ENCODE measurements at regions not wholly inside any gene's neighbourhood (a gene's known extent, or its start where the extent isn't known, plus 50 kb on each side); places are given as distances from the start of the nearest gene placed in this dataset.
A peak's percentile ranks its signal among the peaks of the same experiment; 100 is the strongest.
"Not testable (repeated sequence)": the region's sequence is repeated elsewhere in the genome, so short reads cannot be mapped to it uniquely, and the experiment has no call there.

- 94% methylated on average over 4 of the region's 4 CpGs; no CpG with 5 or more reads in 1 of the 2 experiments for WGBS, 2 experiments (ENCODE audit: extremely low coverage in 1 of 2, insufficient coverage in 1 of 2, insufficient read length in 1 of 2, insufficient replicate concordance in 2 of 2, low coverage in 1 of 2, low lambda C conversion rate in 2 of 2, missing lambda C conversion rate in 1 of 2)
Measured at GRCh38 chr14:22344209-22344608, 244.8 kb downstream of the DAD1 start.

More at GRCh38 chr14:22344209-22344608, 244.8 kb downstream of the DAD1 start:
- CTCF ChIA-PET (ENCODE audit: partially characterized antibody); H3K23me2 ChIP-seq (ENCODE audit: low read depth, low read length); H2BK15ac ChIP-seq (ENCODE audit: low read length); H3K23ac ChIP-seq (ENCODE audit: insufficient read length); H3K36me3 ChIP-seq (ENCODE audit: control insufficient read depth in 2 of 4, insufficient read depth in 4 of 4, low read length in 3 of 4); FAIRE-seq; H3K14ac ChIP-seq (ENCODE audit: insufficient read length); H3K27ac ChIP-seq (ENCODE audit: low read depth, low read length); H2BK120ac ChIP-seq (replicated peaks; ENCODE audit: low read depth, low read length); H3K56ac ChIP-seq (replicated peaks; ENCODE audit: insufficient read length, low read depth, low read length); H4K5ac ChIP-seq (ENCODE audit: insufficient read length, low read depth, low read length); H4K91ac ChIP-seq (replicated peaks; ENCODE audit: insufficient read length, low read length); H2BK20ac ChIP-seq (ENCODE audit: low read length); H3K79me2 ChIP-seq (ENCODE audit: control insufficient read depth in 1 of 2, insufficient read depth in 2 of 2, low read length in 2 of 2); H3K79me1 ChIP-seq (ENCODE audit: low read depth, low read length); H4K20me1 ChIP-seq (replicated peaks in 1 of 2; ENCODE audit: control insufficient read depth in 1 of 2, insufficient read depth in 2 of 2, low read length in 2 of 2); DNase-seq (ENCODE audit: low read depth in 1 of 2, low spot score in 2 of 2); POLR2A ChIA-PET (ENCODE audit: partially characterized antibody); H2BK5ac ChIP-seq (ENCODE audit: low read depth, low read length); H3K4me2 ChIP-seq (ENCODE audit: insufficient read depth in 1 of 2, low read depth in 2 of 2, low read length in 2 of 2); H2BK12ac ChIP-seq (ENCODE audit: low read depth, low read length); H3K4me1 ChIP-seq (replicated peaks in 1 of 4; ENCODE audit: control insufficient read depth in 3 of 4, insufficient read depth in 4 of 4, low read length in 3 of 4); H3K18ac ChIP-seq (ENCODE audit: extremely low read depth, low read length); H3K9ac ChIP-seq (replicated peaks in 1 of 4; ENCODE audit: extremely low read depth in 1 of 4, low read depth in 3 of 4, low read length in 3 of 4); H4K8ac ChIP-seq (ENCODE audit: extremely low read depth, insufficient read depth, low read length); H3K4me3 ChIP-seq (ENCODE audit: extremely low read depth in 1 of 4, insufficient read depth in 2 of 4, low read depth in 3 of 4, low read length in 4 of 4); H2AK5ac ChIP-seq (ENCODE audit: low read depth, low read length); H3K27me3 ChIP-seq (replicated peaks in 1 of 4; ENCODE audit: control insufficient read depth in 3 of 4, extremely low read depth in 1 of 4, insufficient read depth in 3 of 4, low read length in 3 of 4); H3K4ac ChIP-seq (replicated peaks; ENCODE audit: insufficient read length, low read depth, low read length); H2AFZ ChIP-seq (ENCODE audit: low read length): not testable (repeated sequence)
- TF ChIP-seq CEBPB (IDR thresholded peaks at IDR 0.05; ENCODE audit: low read depth, low read length) (0 out of 2 replicates have a peak, but pooled peaks have one; percentile 8), EP300 (IDR thresholded peaks at IDR 0.05; ENCODE audit: borderline replicate concordance in 1 of 2, low read depth in 2 of 2, low read length in 2 of 2) (peak in 1 of 2 experiments; percentile 73; a peak in 1 of 3 replicates)
- peaks cover 16 to 17% of the 10 kb centered on the region in 2 experiments for H3K9me3 ChIP-seq (ENCODE audit: insufficient read depth in 2 of 2, low read depth in 1 of 2, low read length in 1 of 2)
